Lower leg skin (tissue), 3 donors: ENCODE measurements at regions not wholly inside any gene's neighbourhood (a gene's known extent, or its start where the extent isn't known, plus 50 kb on each side); places are given as distances from the start of the nearest gene placed in this dataset.

Source experiments
- CTCF ChIP-seq, 3 donors: fragments of 450-650 bp; IDR thresholded peaks; one replicate each; pipeline ENCODE4 v1.5.1; 2016; ENCODE audit warnings: antibody characterized with exemption in 3 of 3, mild to moderate bottlenecking in 3 of 3, moderate library complexity in 2 of 3
- POLR2A ChIP-seq, 2 donors: fragments of 450-650 bp; IDR thresholded peaks; one replicate each; pipeline ENCODE4 v1.6.1; 2016 to 2017; ENCODE audit warnings: antibody characterized with exemption in 2 of 2, mild to moderate bottlenecking in 1 of 2, moderate library complexity in 1 of 2

GRCh38 chr5:174601946-174602345 lies 122.4 kb upstream of the MSX2 start:
- no peak for TF ChIP-seq CTCF (IDR thresholded peaks at IDR 0.05)
- TF ChIP-seq POLR2A (IDR thresholded peaks at IDR 0.05) = no peak
